Endodermal cell (in vitro differentiated cells): ENCODE measurements at regions not wholly inside any gene's neighbourhood (a gene's known extent, or its start where the extent isn't known, plus 50 kb on each side); places are given as distances from the start of the nearest gene placed in this dataset.
A peak's percentile ranks its signal among the peaks of the same experiment; 100 is the strongest.

Experiments used
- DNase-seq: peaks from one replicate; pipeline ENCODE4 v3.0.0-alpha.2; 2017
- H3K27ac ChIP-seq: 2 replicates; pipeline ENCODE4 v1.5.1; 2013; ENCODE audit warnings: mild to moderate bottlenecking, low read depth, low read length, moderate library complexity
- H3K27me3 ChIP-seq: 2 replicates; pipeline ENCODE4 v1.6.1; 2013; ENCODE audit warnings: mild to moderate bottlenecking, low read length, moderate library complexity; ENCODE audit not compliant: insufficient read depth, control insufficient read depth, poor library complexity, severe bottlenecking
- H3K36me3 ChIP-seq: 2 replicates; pipeline ENCODE4 v1.7.0; 2013; ENCODE audit warnings: mild to moderate bottlenecking, low read length, moderate library complexity; ENCODE audit not compliant: control insufficient read depth, insufficient read depth
- H3K4me1 ChIP-seq: one replicate; pipeline ENCODE4 v1.7.0; 2013; ENCODE audit warnings: low read length; ENCODE audit not compliant: control insufficient read depth, insufficient read depth
- H3K4me3 ChIP-seq: 2 replicates; pipeline ENCODE4 v1.5.1; 2013; ENCODE audit warnings: mild to moderate bottlenecking, low read length, moderate library complexity
- H3K9ac ChIP-seq: 2 replicates; pipeline ENCODE4 v1.6.1; 2013; ENCODE audit warnings: mild to moderate bottlenecking, low read length, moderate library complexity; ENCODE audit not compliant: poor library complexity, severe bottlenecking; ENCODE audit errors: extremely low read depth
- H3K9me3 ChIP-seq: 2 replicates; pipeline ENCODE4 v1.6.1; 2013; ENCODE audit warnings: mild to moderate bottlenecking, low read length, moderate library complexity; ENCODE audit not compliant: control insufficient read depth
- H3K27ac Mint-ChIP-seq: 2 replicates; pipeline ENCODE4 v1.8.0; 2020; ENCODE audit warnings: mixed read lengths
- H3K27me3 Mint-ChIP-seq: 2 replicates; pipeline ENCODE4 v1.8.0; 2021; ENCODE audit warnings: mild to moderate bottlenecking, mixed read lengths; ENCODE audit not compliant: insufficient read depth
- H3K36me3 Mint-ChIP-seq: 2 replicates; pipeline ENCODE4 v1.8.0; 2020; ENCODE audit warnings: low read depth, mixed read lengths
- H3K4me1 Mint-ChIP-seq: 2 replicates; pipeline ENCODE4 v1.8.0; 2020; ENCODE audit warnings: mixed read lengths
- H3K4me3 Mint-ChIP-seq: 2 replicates; pipeline ENCODE4 v1.8.0; 2020; ENCODE audit warnings: mild to moderate bottlenecking, moderate library complexity, mixed read lengths
- H3K9me3 Mint-ChIP-seq: 2 replicates; pipeline ENCODE4 v1.8.0; 2020; ENCODE audit warnings: mild to moderate bottlenecking, mixed read lengths
- CTCF ChIP-seq: fragments of 200-600 bp; sonication (generic); conservative IDR thresholded peaks from 2 replicates; pipeline ENCODE4 v1.5.0; 2021; ENCODE audit warnings: antibody characterized with exemption, mild to moderate bottlenecking
- WGBS, 2 experiments: methylation state at CpG; one replicate each; pipeline versions ENCODE4 v1.1.5 to v1.1.7; 2013; ENCODE audit warnings: missing lambda C conversion rate in 2 of 2, mixed read lengths in 1 of 2; ENCODE audit not compliant: insufficient coverage in 1 of 2, insufficient read length in 1 of 2; 5-methylcytosine and 5-hydroxymethylcytosine counted together

- H3K9me3 Mint-ChIP-seq, result peaks cover 24% of the 10 kb centered on the region
- Histone ChIP-seq H3K9ac (no peak overlapping the region), H3K36me3 (no peaks in the 10 kb centered on the region), H3K27me3 (peaks cover 49% of the 10 kb centered on the region), H3K9me3 (peaks cover 26% of the 10 kb centered on the region), H3K4me1 (no peaks in the 10 kb centered on the region), H3K4me3 (peak overlapping the region; percentile 46), H3K27ac (no peak overlapping the region)
- H3K4me3 Mint-ChIP-seq, result no peak overlapping the region
- TF ChIP-seq CTCF, result no peak
- H3K27ac Mint-ChIP-seq, result no peak overlapping the region
- peaks cover 7% of the 10 kb centered on the region for H3K27me3 Mint-ChIP-seq
- DNase-seq, result peak; percentile 47
- H3K36me3 Mint-ChIP-seq, result no peaks in the 10 kb centered on the region
- peaks cover 4% of the 10 kb centered on the region for H3K4me1 Mint-ChIP-seq
- WGBS, 2 experiments, result 50 to 83% methylated on average over 1 to 2 of the region's 2 CpGs
Observed at GRCh38 chr2:228545748-228546145, 364.3 kb upstream of the SPHKAP start.

- H3K9ac ChIP-seq, result no peak overlapping the region
- Mint-ChIP-seq H3K4me1 (peaks cover 4% of the 10 kb centered on the region), H3K36me3 (no peaks in the 10 kb centered on the region), H3K27ac (no peak overlapping the region), H3K27me3 (peaks cover 4% of the 10 kb centered on the region), H3K9me3 (peaks cover 24% of the 10 kb centered on the region), H3K4me3 (no peak overlapping the region)
- DNase-seq, result no peak
- no peaks in the 10 kb centered on the region for H3K36me3 ChIP-seq
- TF ChIP-seq CTCF, result no peak
- no peak overlapping the region for H3K27ac ChIP-seq
- H3K27me3 ChIP-seq, result peaks cover 46% of the 10 kb centered on the region
- H3K4me1 ChIP-seq, result no peaks in the 10 kb centered on the region
- H3K9me3 ChIP-seq, result peaks cover 26% of the 10 kb centered on the region
- WGBS, 2 experiments, result 83 to 89% methylated on average over 2 to 4 of the region's 4 CpGs
- H3K4me3 ChIP-seq, result peak overlapping the region; percentile 46
Observed at GRCh38 chr2:228545041-228545747, 363.7 kb upstream of the SPHKAP start.

- no peak for DNase-seq
- Histone ChIP-seq H3K9ac (no peak overlapping the region), H3K4me1 (no peaks in the 10 kb centered on the region), H3K36me3 (no peaks in the 10 kb centered on the region), H3K27ac (no peak overlapping the region), H3K27me3 (peaks cover 26% of the 10 kb centered on the region), H3K9me3 (peaks cover 40% of the 10 kb centered on the region), H3K4me3 (no peak overlapping the region)
- Mint-ChIP-seq H3K36me3 (no peaks in the 10 kb centered on the region), H3K9me3 (peaks cover 36% of the 10 kb centered on the region), H3K27me3 (peaks cover 1% of the 10 kb centered on the region), H3K4me1 (peaks cover 4% of the 10 kb centered on the region), H3K4me3 (no peak overlapping the region), H3K27ac (no peak overlapping the region)
- no peak for TF ChIP-seq CTCF
Observed at GRCh38 chr2:228543117-228543516, 361.6 kb upstream of the SPHKAP start.
